Activated T-helper 1 cell treated with anti-CD3 and anti-CD28 coated beads, Interleukin-2, amount 50 U/mL, for 16 hours (primary cell): ENCODE measurements at regions not wholly inside any gene's neighbourhood (a gene's known extent, or its start where the extent isn't known, plus 50 kb on each side); places are given as distances from the start of the nearest gene placed in this dataset.

Experiments used
- DNase-seq, 2 donors: peaks; one replicate each; pipeline ENCODE4 v3.0.0-alpha.2; 2020; ENCODE audit warnings: low read depth in 1 of 2, low spot score in 1 of 2

DNA sequence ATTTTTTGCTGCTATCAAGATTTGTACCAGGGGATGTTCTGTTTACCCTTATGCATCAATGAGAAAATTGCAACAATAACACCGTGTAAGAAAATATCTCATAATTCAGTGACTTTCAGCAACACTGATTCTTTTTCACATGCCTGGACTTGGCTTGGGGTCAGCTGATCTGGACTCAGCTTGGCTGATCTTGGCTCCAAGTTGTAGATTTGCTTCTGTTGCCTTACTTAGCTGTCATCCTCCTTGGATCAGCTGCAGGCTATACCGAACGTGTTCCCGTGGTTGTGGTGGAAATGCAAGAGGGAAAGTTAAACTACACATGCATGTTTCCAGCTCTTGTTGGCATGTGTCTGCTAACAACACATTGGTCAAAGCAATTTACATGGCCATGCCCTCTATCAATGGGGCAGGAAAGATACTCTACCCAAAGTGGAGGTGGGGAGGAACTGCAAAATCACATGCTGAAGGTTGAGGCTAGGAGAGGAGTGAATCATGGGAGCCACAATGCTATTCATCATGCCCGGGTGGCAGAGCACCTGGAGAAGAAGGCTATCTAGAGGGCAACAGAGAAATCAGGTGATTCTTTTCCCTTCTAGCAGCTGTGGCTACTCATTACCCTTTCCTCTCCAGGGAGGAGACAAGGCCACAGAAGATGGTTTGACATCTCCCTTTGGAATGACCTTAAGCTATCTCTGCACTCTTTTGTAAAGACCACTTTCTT lies 1276.3 kb upstream of the AUTS2 start:
- no peak for DNase-seq

DNA sequence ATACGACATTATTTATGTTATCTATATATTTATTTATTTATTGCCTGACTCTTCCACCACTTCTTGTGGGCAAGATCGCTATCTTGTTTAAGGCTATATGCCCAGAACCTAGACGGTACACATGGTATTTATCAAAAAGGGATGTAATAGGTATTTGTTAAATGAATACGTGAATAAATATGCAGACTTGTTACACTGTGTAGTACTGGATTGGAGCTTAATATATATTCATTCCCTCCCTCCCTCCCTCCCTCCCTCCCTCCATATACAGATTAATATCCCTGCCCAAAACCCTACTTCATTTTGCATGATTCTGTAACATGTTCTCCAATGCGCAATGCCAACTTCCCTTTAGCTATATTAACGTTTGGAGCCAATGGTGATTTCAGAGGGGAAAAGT lies 1273.7 kb upstream of the AUTS2 start:
- no peak for DNase-seq

- DNase-seq = no peak
These were observed 1264.1 kb upstream of the AUTS2 start for GRCh38 chr7:68334216-68334615.

DNA sequence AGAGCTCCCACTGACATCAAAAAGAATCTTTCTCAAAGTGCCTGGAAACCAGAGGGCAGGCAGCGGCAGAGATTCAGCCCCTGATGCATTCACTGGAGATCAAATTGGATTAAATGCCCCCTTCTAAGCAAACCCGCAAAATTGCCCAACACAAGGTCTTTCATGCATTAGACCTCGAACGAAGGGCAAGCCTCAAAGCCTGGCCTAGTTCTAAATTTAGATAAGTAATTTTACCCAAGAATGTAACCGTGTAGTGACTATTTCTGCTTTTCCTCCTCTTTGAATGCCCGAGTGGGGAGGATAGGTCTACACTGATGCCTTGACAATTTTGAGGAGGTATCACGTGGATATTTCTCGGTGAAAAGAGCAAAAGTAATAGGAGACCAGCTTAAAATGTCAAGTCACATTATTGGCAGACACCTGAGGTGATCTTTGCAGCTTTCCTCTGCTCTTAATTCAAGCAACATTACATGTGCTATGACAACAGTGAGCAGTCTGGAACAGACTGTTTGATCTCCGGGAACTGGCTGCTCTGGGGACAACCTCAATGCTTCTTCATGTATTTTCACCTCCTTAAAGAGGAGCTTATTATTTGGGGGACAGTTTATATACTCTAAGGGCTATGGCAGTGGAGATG lies 1263.5 kb upstream of the AUTS2 start:
- DNase-seq = no peak

GRCh38 chr7:68336594-68336993 lies 1261.7 kb upstream of the AUTS2 start:
- DNase-seq = no peak

DNA sequence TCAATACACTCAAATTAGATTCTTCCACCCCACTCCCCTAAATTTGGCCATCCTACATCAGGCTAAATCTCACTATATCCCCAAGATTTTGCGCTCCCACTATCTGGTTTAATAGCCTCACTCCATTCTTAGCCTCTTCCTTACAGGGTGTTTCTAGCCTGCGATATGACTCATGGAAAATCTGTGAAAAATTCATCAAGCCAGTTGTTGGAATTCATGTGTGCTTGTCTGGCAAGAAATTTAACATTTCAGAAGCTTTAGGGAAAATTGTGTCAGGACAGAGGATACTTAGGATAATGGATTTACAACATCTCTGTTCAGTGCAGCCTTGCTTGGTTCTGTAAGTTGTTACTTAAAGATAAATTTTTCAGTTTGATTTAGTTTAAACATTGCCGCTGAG lies 1249.9 kb upstream of the AUTS2 start:
- DNase-seq = no peak

- no peak for DNase-seq
These were observed 1235.3 kb upstream of the AUTS2 start for GRCh38 chr7:68362745-68363518.

- DNase-seq = no peak
These were observed 1233.2 kb upstream of the AUTS2 start for GRCh38 chr7:68364886-68365625.

- DNase-seq = no peak
These were observed 1226.3 kb upstream of the AUTS2 start for GRCh38 chr7:68371985-68372384.

GRCh38 chr7:68376131-68376661 lies 1222.1 kb upstream of the AUTS2 start:
- DNase-seq = no peak

- no peak for DNase-seq
These were observed 1216.5 kb upstream of the AUTS2 start for GRCh38 chr7:68381731-68382130.

GRCh38 chr7:68384581-68384980 lies 1213.7 kb upstream of the AUTS2 start:
- no peak for DNase-seq

- DNase-seq = no peak
These were observed 1205.2 kb upstream of the AUTS2 start for GRCh38 chr7:68393051-68393450.

GRCh38 chr7:68394131-68394530 lies 1204.1 kb upstream of the AUTS2 start:
- no peak for DNase-seq

- no peak for DNase-seq
These were observed 1198.2 kb upstream of the AUTS2 start for GRCh38 chr7:68399991-68400590.

DNA sequence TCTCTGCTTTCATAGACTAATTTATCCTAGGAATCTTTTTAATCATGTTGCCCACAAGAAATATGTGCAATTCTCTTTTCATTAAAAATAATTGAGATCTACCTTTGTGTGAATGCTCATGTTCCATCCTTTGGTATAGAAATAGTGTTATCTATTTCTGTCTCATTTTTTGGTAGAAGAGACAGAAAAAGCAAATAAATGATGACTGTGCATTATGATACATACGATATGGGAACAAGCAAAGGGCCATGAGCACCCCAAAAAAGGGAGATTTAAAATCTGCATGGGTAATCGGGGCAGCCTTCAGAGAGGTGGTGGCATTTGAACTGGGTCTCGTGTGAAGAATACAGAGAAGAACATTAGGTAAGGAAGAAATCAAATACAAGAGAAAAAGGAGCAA lies 1197.5 kb upstream of the AUTS2 start:
- no peak for DNase-seq

GRCh38 chr7:68401313-68401712 lies 1197.0 kb upstream of the AUTS2 start:
- DNase-seq = no peak

DNA sequence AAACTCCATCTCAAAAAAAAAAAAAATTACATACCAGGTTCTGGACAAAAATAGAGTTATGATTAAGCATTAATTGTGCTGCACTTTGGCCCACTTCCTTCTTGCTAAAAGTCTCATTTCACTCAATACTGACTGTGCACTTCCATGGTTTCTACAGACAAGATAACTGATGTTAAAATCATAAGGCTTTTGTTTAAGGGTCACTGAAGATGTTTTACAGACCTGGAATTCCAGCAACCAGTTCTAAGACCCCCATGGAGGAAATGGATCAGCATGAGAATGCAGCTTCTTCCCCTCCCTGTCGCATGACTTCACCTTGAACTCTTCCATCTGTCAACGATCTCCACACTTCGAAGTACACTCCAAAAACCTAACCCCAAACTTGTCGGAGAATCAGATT lies 1191.8 kb upstream of the AUTS2 start:
- no peak for DNase-seq

DNA sequence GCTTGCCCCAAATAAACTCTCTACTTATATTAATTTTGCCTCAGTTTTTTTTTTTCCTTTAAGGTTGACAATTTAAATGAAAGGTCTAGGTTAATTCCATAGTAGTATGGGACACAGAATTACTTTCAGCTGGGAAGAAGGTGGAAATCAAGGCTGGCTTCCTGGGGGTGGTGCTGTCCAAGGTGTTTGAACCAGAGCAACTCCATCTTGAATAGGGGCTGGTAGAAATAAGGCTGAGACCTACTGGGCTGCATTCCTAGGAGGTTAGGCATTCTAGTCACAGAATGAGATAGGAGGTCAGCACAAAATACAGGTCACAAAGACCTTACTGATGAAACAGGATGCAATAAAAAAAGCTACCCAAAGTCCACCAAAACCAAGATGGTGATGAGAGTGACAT lies 1190.8 kb upstream of the AUTS2 start:
- DNase-seq = no peak

GRCh38 chr7:68408873-68409272 lies 1189.4 kb upstream of the AUTS2 start:
- DNase-seq = no peak

DNA sequence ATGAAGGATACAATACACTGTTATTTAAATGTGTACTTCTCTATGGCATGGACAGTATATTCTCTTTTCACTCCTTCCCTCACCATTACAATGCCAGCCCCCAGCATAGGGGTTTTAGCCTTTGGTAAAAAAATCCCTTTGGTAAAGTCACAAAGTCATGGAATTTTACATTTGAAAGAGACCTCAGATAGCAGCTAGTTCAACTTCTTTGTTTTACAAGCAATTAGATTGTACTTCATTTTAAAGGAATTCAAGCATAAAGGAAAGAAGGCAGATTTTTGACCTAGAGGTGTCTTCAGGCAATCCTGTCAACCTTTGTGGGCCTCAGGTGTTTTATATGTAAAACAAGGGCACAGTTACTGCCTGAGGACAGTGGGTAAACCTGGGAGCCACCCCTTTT lies 1188.4 kb upstream of the AUTS2 start:
- no peak for DNase-seq
